ENCODE measurements at regions not wholly inside any gene's neighbourhood (a gene's known extent, or its start where the extent isn't known, plus 50 kb on each side); places are given as distances from the start of the nearest gene placed in this dataset.

DNA sequence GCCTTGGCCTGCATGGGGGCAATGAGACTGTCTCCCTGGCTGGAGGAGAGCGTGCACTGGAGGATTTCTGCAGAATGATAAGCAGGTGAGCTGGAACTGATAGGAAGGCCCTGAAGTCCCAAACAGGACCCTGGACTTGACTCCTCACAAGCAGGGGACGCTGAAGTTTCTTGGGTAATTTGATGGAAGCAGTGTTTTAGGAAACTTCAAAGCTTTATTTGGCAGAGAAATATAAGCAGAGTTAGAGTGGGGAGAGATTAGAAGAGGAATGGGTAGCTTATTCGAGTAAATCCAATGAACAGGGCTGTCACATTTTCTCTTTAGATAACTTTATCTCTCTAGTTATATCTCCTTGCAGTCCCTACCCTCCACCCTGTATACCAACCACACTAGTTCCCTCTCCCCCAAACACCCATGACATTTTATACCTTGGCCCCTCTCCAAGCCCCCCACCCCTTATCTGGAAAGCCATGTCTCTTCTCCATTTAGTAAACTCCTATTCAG is 73.6 kb upstream of the IGFBP5 start:
- no peak overlapping the region for H3K4me3 ChIP-seq (ENCODE audit: low read depth, low read length)
- TF ChIP-seq, protein P1, sequence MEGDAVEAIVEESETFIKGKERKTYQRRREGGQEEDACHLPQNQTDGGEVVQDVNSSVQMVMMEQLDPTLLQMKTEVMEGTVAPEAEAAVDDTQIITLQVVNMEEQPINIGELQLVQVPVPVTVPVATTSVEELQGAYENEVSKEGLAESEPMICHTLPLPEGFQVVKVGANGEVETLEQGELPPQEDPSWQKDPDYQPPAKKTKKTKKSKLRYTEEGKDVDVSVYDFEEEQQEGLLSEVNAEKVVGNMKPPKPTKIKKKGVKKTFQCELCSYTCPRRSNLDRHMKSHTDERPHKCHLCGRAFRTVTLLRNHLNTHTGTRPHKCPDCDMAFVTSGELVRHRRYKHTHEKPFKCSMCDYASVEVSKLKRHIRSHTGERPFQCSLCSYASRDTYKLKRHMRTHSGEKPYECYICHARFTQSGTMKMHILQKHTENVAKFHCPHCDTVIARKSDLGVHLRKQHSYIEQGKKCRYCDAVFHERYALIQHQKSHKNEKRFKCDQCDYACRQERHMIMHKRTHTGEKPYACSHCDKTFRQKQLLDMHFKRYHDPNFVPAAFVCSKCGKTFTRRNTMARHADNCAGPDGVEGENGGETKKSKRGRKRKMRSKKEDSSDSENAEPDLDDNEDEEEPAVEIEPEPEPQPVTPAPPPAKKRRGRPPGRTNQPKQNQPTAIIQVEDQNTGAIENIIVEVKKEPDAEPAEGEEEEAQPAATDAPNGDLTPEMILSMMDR (IDR thresholded peaks at IDR 0.05; ENCODE audit: low read depth, low read length) = no peak

DNA sequence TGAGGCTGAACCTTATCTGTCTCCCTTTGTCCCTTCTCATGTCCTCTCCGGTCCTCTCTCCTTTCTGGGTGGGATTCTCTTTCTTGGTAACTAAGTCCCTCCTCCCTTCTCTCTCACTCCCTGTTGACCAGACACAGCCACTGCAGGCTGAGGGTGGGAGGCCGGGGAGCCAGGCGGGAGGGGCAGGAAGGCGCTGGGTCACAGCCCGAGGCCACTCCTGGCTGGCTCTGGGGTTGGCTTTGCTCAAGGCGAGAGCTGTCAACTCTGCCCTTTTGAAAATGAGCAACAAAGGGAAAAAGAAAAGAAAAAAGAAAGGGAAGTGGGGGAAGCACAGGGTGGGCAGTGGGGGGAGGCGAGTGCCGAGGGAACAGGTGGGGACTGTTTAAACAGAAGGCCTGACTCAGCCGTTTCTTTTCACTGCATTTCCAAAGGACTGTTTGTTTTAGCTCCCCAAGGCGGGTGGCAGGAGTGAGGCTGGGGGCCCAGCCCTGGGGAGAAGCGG is 70.5 kb upstream of the IGFBP5 start:
- no peak overlapping the region for H3K4me3 ChIP-seq (ENCODE audit: low read depth, low read length)
- TF ChIP-seq, protein P1 (IDR thresholded peaks at IDR 0.05; ENCODE audit: low read depth, low read length) = no peak

- no peak overlapping the region for H3K4me3 ChIP-seq (ENCODE audit: low read depth, low read length)
- TF ChIP-seq, protein P1 (IDR thresholded peaks at IDR 0.05; ENCODE audit: low read depth, low read length) = no peak
Observed at GRCh38 chr2:216763396-216763795, 68.0 kb upstream of the IGFBP5 start.

DNA sequence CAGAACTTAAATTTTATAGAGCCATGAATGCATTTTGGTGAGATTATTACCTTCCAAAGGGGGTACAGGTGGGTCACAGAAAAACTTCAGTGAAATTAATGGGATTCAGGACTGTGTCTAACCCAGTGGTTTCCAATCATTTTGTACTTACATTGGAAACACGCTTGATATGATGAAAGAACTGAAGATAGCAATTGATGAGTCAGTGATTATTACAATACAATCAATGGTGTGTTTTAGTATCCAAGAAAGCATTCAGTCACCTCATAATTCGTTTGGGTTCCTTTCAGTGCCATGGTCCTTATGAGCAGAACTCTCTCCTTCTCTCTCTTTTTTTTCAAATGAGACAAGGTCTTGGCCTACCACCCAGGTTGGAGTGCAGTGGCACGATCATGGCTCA is 66.5 kb upstream of the IGFBP5 start:
- TF ChIP-seq, protein P1 (IDR thresholded peaks at IDR 0.05; ENCODE audit: low read depth, low read length) = no peak
- H3K4me3 ChIP-seq (ENCODE audit: low read depth, low read length) = no peak overlapping the region

DNA sequence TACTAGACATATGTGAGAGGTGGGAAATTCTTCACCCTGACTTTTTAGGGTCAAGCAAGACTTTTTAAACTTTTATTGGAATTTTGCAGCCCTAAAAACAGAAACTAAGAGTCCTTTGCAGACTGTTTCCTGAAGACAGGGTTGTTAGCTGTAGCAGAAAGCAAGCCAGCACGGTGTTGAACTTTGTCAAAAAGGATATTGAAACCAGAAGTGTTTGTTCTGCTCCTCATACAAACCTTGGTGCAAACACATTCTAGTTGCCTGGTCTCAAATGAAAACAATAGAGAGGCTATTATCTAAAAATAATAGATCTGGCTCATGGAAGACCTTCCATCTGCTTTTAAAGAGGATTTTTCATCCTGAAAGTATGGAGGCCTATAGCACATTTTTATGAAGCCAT is 65.8 kb upstream of the IGFBP5 start:
- no peak overlapping the region for H3K4me3 ChIP-seq (ENCODE audit: low read depth, low read length)
- TF ChIP-seq, protein P1 (IDR thresholded peaks at IDR 0.05; ENCODE audit: low read depth, low read length) = no peak

DNA sequence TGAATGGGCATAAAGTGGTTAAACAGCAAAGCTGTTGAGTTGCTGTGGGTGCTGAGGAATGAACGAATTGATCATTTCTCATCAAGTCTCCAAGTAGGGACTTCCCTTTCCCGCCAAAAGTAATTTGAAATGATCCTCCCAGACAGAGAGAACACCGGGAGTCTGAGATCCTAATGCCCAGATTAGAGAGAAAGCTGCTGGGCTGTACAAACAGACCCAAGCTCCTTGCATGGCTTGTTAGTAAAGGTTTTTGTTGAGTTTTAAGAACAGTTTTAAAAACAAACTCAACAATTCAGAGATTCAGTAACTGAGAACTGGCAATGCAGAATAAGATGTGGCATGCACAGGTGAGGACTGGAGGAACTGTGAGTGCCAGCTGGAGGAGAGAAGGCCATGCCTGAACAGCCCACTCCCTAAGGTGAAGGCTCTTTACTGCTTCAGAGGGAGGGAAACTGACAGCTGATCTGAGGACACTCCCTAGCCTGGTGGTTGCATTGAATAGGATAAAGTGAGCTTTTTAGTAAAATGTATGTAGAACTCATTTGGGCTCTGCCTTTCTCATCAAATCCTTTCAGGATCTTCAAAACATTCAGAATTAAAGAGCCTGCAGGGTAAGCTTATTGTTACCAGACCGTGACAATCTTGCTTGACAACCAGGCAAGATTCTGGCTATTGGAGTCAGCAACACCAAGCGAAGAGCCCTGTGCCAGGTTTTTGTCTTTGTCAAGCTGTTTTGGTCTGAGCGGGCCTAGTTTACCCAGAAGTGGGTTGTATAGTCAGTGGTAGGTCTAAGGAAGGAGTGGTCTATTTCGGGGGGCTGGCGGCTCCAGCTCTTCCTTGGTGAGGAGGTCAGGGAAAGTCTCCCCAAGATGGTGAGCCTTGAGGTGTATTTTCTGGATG is 63.2 kb upstream of the IGFBP5 start:
- TF ChIP-seq, protein P1 (IDR thresholded peaks at IDR 0.05; ENCODE audit: low read depth, low read length) = no peak
- no peak overlapping the region for H3K4me3 ChIP-seq (ENCODE audit: low read depth, low read length)

DNA sequence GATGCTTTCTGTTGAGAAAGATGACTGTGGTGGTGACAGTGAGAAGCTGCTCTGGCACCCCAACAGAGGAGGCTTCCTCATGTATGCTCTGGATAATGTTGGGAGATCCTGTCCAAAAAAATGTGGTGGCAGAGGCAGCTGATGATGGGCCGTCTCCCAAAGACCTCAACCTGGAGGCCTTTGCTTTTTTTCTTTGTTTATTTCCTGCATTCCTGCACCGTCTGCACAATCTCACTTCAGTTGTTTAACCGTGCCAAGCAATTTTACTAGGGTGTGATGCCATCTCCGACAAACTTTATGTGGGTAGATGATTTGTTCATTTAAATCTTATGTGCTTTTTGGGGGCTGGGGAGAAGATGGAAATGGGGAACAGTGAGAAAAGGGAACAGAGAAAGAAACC is 62.2 kb upstream of the IGFBP5 start:
- TF ChIP-seq, protein P1 (IDR thresholded peaks at IDR 0.05; ENCODE audit: low read depth, low read length) = no peak
- no peak overlapping the region for H3K4me3 ChIP-seq (ENCODE audit: low read depth, low read length)
